AG04449 (cell line): ENCODE measurements at regions not wholly inside any gene's neighbourhood (a gene's known extent, or its start where the extent isn't known, plus 50 kb on each side); places are given as distances from the start of the nearest gene placed in this dataset.
"Not testable (repeated sequence)": the region's sequence is repeated elsewhere in the genome, so short reads cannot be mapped to it uniquely, and the experiment has no call there.

Experiments
- CTCF ChIA-PET: fragments of 350-600 bp; formaldehyde crosslinking; extraction: SDS; loops from one replicate; lab custom pipeline; 2021; ENCODE audit warnings: antibody characterized with exemption; lab: Yijun Ruan, JAX
- POLR2A ChIA-PET: fragments of 400-600, 350-600 bp; formaldehyde crosslinking; extraction: SDS; loops from one replicate; lab custom pipeline; 2020; ENCODE audit warnings: antibody characterized with exemption, inconsistent platforms; lab: Yijun Ruan, JAX
- DNase-seq: peaks from one replicate; pipeline ENCODE4 v3.0.0-alpha.2; 2010; ENCODE audit warnings: low read depth, low spot score
- H3K4me3 ChIP-seq: 2 replicates; pipeline ENCODE4 v1.5.1; 2011; ENCODE audit warnings: low read depth, mild to moderate bottlenecking, control low read depth, low read length
- TF ChIP-seq, protein P1 (sequence below): IDR thresholded peaks from one replicate; pipeline ENCODE4 v1.5.1; 2011; ENCODE audit warnings: mild to moderate bottlenecking, moderate library complexity, low read length, control low read depth, inconsistent platforms; ENCODE audit not compliant: insufficient read depth; ENCODE audit errors: missing control alignments

DNA sequence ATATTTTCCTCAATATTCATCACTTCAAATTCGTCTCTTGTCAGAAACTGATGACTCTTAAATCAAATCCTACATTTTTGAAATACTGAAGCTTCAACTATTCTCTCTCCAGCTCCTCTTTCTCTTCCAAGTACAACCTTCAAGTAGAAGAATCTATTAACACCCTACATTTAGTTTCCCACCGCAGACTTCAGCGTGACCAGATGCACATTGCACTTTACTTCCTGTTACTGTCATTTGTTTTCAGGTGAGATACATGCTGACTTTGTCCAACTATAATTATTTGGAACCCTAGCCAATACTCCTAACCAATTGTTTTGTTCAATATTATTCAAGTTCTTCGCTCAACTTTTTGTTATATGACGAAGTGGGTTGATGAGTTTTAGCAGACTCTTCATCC lies 116.0 kb downstream of the MRPL39 start:
- DNase-seq, result no peak
- ChIA-PET POLR2A (no interaction called here), CTCF (no interaction called here)
- H3K4me3 ChIP-seq, result no peak overlapping the region
- TF ChIP-seq, protein P1, sequence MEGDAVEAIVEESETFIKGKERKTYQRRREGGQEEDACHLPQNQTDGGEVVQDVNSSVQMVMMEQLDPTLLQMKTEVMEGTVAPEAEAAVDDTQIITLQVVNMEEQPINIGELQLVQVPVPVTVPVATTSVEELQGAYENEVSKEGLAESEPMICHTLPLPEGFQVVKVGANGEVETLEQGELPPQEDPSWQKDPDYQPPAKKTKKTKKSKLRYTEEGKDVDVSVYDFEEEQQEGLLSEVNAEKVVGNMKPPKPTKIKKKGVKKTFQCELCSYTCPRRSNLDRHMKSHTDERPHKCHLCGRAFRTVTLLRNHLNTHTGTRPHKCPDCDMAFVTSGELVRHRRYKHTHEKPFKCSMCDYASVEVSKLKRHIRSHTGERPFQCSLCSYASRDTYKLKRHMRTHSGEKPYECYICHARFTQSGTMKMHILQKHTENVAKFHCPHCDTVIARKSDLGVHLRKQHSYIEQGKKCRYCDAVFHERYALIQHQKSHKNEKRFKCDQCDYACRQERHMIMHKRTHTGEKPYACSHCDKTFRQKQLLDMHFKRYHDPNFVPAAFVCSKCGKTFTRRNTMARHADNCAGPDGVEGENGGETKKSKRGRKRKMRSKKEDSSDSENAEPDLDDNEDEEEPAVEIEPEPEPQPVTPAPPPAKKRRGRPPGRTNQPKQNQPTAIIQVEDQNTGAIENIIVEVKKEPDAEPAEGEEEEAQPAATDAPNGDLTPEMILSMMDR, result no peak

DNA sequence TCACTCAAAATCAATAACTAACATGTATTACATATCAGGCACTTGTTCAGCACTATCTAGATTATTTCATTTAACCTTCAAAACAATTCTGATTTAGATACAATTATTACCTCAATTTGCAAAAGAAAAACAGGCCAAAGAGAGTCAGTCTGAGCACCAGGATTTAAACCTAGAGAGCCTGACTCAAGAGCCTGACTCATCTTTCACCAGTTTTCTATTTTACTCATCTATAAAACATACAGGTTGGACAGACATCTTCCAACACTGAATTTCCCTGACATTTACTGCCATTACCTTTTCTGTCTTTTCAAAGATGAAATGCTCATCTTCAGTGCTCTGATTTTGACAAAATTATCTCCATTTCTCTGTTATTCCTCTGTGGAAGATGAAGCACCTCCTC lies 116.5 kb downstream of the MRPL39 start:
- TF ChIP-seq, protein P1, result no peak
- no peak overlapping the region for H3K4me3 ChIP-seq
- CTCF ChIA-PET, result no interaction called here
- DNase-seq, result no peak
- POLR2A ChIA-PET, result no interaction called here

DNA sequence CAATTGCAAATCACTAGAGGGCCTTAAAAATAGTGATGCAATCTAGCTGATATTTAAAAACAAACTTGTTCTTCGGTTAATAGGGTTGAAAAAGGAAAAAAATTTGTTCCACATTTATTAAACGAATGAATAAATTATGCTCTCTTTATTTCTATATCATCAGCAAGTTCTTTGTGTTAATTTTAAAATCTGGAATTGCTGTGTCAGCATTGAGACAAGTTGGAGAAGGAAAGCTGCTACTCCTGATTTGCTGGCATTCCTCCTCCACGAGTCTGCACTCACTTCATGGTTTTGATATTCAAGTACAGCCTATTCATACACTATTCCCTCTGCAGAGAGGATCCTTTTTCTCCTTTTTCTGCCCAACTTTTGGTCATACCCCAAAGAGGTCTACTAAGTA lies 117.6 kb downstream of the MRPL39 start:
- TF ChIP-seq, protein P1, result no peak
- H3K4me3 ChIP-seq, result no peak overlapping the region
- ChIA-PET CTCF (no interaction called here), POLR2A (interaction anchor here (0.7 kb wide), 1 partner anchor 72 kb away, joined by 3 read pairs; no protein-coding TSS in a partner anchor)
- no peak for DNase-seq

DNA sequence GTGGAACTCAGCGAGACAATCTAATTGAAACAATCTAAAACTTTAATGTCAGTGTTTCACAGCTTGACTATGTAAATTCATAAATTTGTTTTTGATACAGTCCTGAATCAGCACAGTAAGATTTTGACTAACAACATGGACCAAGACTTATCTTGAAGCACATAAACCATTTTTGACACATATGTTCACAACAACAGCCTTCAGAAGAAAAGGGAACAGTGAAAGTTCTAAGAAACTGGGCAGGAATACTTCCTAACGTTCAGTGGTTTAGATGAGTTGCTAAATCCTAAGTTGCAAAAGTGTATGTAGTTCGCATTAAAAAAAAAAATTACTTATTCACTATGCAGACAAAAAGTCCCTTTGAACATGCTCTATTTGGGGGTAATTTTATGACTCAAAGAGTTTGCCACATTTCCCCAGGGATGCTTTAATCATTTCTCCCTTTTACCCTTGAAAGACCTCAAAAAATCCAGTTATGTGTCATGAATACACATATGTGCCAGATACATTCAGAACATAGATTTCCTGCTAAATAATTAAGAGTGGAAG lies 120.2 kb downstream of the MRPL39 start:
- ChIA-PET POLR2A (no interaction called here), CTCF (no interaction called here)
- TF ChIP-seq, protein P1, result no peak
- no peak for DNase-seq
- H3K4me3 ChIP-seq, result no peak overlapping the region

DNA sequence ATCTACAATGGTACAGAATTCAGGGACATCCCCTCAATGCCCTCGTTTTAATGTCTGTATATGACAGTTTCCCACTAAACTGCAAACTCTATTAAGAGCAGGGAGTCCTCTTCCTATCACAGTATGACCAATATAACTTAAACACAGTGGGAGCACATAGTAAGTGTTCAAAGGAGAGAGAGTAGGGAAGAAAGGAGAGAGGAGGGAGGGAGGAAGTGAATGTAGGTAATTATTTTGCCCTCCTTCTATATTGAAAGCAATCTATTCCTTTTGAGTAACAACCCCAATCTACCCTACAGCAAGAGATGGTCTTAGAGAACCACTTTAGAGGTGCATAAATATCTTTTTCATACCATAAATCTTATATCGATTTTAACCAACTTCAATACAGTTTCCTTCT lies 121.4 kb downstream of the MRPL39 start:
- DNase-seq, result no peak
- no peak overlapping the region for H3K4me3 ChIP-seq
- TF ChIP-seq, protein P1, result no peak
- CTCF ChIA-PET, result no interaction called here
- POLR2A ChIA-PET, result no interaction called here

DNA sequence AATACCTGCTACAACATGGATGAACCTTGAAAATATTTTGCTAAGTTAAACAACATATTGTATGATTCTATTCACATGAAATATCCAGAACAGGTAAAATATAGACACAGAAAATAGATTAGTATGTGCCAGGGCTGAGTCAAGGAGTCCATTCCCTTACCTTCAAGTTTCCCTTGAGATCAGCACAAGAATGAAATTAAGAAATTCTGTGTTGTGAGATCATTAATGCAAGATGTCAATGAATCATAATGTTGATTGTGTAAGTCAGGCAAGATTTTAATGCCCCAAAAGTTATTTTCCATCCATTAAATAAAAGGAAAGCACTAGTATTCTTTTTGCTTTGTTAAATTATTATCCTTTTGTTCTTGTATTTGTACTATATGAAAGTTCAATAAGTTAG lies 139.4 kb downstream of the MRPL39 start:
- H3K4me3 ChIP-seq, result no peak overlapping the region
- no peak for DNase-seq
- CTCF ChIA-PET, result interaction anchor here (1.9 kb wide), 1 partner anchor 21 kb away, joined by 5 read pairs; no protein-coding TSS in a partner anchor
- POLR2A ChIA-PET, result no interaction called here
- TF ChIP-seq, protein P1, result no peak

DNA sequence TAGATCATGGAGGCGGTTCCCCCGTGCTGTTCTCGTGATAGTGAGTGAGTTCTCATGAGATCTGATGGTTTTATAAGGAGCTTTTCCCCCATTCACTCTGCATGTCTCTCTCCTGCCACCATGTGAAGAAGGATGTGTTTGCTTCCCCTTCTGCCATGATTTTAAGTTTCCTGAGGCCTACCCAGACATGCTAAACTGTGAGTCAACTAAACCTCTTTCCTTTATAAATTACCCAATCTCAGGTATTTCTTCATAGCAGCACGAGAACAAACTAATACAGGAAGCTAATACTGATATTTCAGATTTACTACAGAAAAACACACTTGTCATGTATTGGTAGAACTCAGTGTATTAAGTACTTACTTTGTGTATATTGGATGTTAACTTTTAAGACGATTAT lies 140.2 kb downstream of the MRPL39 start:
- DNase-seq, POLR2A ChIA-PET, H3K4me3 ChIP-seq: not testable (repeated sequence)
- CTCF ChIA-PET, result interaction anchor here (0.8 kb wide), 1 partner anchor 108 kb away, joined by 3 read pairs; no protein-coding TSS in a partner anchor
